H1 (cell line): ENCODE measurements at regions not wholly inside any gene's neighbourhood (a gene's known extent, or its start where the extent isn't known, plus 50 kb on each side); places are given as distances from the start of the nearest gene placed in this dataset.

ENCODE experiments used
- CTCF ChIA-PET: fragments of 300-600 bp; sonication (Branson Sonifier 250); formaldehyde crosslinking; loops from one replicate; lab custom pipeline; 2021; ENCODE audit not compliant: partially characterized antibody; lab: Charles Lee
- POLR2A ChIA-PET: fragments of 300-600 bp; sonication (Branson Sonifier 250); formaldehyde crosslinking; loops from one replicate; lab custom pipeline; 2021; ENCODE audit warnings: inconsistent platforms; ENCODE audit not compliant: partially characterized antibody; lab: Charles Lee
- DNase-seq, 2 experiments: peaks; one replicate each; pipeline versions ENCODE4 v3.0.0 to v3.0.0-alpha.2; 2010 to 2022; ENCODE audit warnings: low spot score in 2 of 2, low read depth in 1 of 2, mixed read lengths in 1 of 2
- FAIRE-seq: peaks from 2 replicates; lab custom pipeline; 2011; peaks lifted over from hg19 to GRCh38; lab: Jason Lieb, UNC
- H2AFZ ChIP-seq: 2 replicates; pipeline ENCODE4 v1.8.1; 2012; ENCODE audit warnings: low read length, inconsistent platforms
- H2AK5ac ChIP-seq: 2 replicates; pipeline ENCODE4 v1.6.1; 2013; ENCODE audit warnings: low read depth, low read length
- H2BK120ac ChIP-seq: replicated peaks from 2 replicates; pipeline ENCODE3; 2013; ENCODE audit warnings: low read depth, low read length, inconsistent platforms
- H2BK12ac ChIP-seq: 2 replicates; pipeline ENCODE4 v1.6.1; 2013; ENCODE audit warnings: low read depth, low read length
- H2BK15ac ChIP-seq: 2 replicates; pipeline ENCODE4 v1.6.1; 2013; ENCODE audit warnings: low read length
- H2BK20ac ChIP-seq: 2 replicates; pipeline ENCODE4 v1.6.1; 2013; ENCODE audit warnings: low read length
- H2BK5ac ChIP-seq: 2 replicates; pipeline ENCODE4 v1.6.1; 2013; ENCODE audit warnings: low read depth, low read length
- H3K14ac ChIP-seq: 2 replicates; pipeline ENCODE4 v1.6.1; 2013; ENCODE audit warnings: inconsistent platforms; ENCODE audit not compliant: insufficient read length
- H3K18ac ChIP-seq: 2 replicates; pipeline ENCODE4 v1.6.1; 2013; ENCODE audit warnings: low read length; ENCODE audit errors: extremely low read depth
- H3K23ac ChIP-seq: 2 replicates; pipeline ENCODE4 v1.6.1; 2013; ENCODE audit warnings: inconsistent platforms; ENCODE audit not compliant: insufficient read length
- H3K23me2 ChIP-seq: 2 replicates; pipeline ENCODE4 v1.6.1; 2013; ENCODE audit warnings: low read depth, low read length
- H3K27ac ChIP-seq: 2 replicates; pipeline ENCODE4 v1.6.1; 2011; ENCODE audit warnings: low read depth, low read length, inconsistent platforms
- H3K27me3 ChIP-seq, 4 experiments: replicated peaks in 1 of 4; 1 replicate in 1 of 4; 2 replicates in 3 of 4; pipeline versions ENCODE4 v1.6.1 to v1.8.1; 2011 to 2013; ENCODE audit warnings: low read length in 3 of 4, mild to moderate bottlenecking in 3 of 4, inconsistent platforms in 2 of 4, mixed read lengths in 2 of 4, moderate library complexity in 1 of 4; ENCODE audit not compliant: control insufficient read depth in 3 of 4, insufficient read depth in 3 of 4; ENCODE audit errors: extremely low read depth in 1 of 4
- H3K36me3 ChIP-seq, 4 experiments: 2 replicates each; pipeline versions ENCODE4 v1.6.1 to v1.8.1; 2011 to 2013; ENCODE audit warnings: mild to moderate bottlenecking in 4 of 4, low read length in 3 of 4, moderate library complexity in 2 of 4, control low read depth in 1 of 4, inconsistent platforms in 1 of 4; ENCODE audit not compliant: insufficient read depth in 4 of 4, control insufficient read depth in 2 of 4
- H3K4ac ChIP-seq: replicated peaks from 2 replicates; pipeline ENCODE3; 2013; ENCODE audit warnings: low read length, low read depth, mixed read lengths, inconsistent platforms; ENCODE audit not compliant: insufficient read length
- H3K4me1 ChIP-seq, 4 experiments: replicated peaks in 1 of 4; 1 replicate in 1 of 4; 2 replicates in 3 of 4; pipeline versions ENCODE4 v1.6.1 to v1.8.1; 2011 to 2013; ENCODE audit warnings: low read length in 3 of 4, inconsistent platforms in 2 of 4, mixed read lengths in 1 of 4; ENCODE audit not compliant: insufficient read depth in 4 of 4, control insufficient read depth in 3 of 4
- H3K4me2 ChIP-seq, 2 experiments: 2 replicates each; pipeline versions ENCODE4 v1.6.1 to v1.8.1; 2011 to 2013; ENCODE audit warnings: low read depth in 2 of 2, low read length in 2 of 2, control low read depth in 1 of 2, inconsistent platforms in 1 of 2, mild to moderate bottlenecking in 1 of 2; ENCODE audit not compliant: insufficient read depth in 1 of 2
- H3K4me3 ChIP-seq, 4 experiments: fragments of 200-600, 300-600 bp in 1 of 4; sonication (generic), shearing (Covaris generic), sonication (Bioruptor Twin) in 1 of 4; 2 replicates each; pipeline versions ENCODE4 v1.5.1 to v1.8.1; 2011 to 2016; ENCODE audit warnings: low read length in 4 of 4, low read depth in 3 of 4, control low read depth in 2 of 4, inconsistent platforms in 2 of 4, mild to moderate bottlenecking in 2 of 4, mixed read lengths in 1 of 4, moderate library complexity in 1 of 4; ENCODE audit not compliant: insufficient read depth in 2 of 4; ENCODE audit errors: extremely low read depth in 1 of 4
- H3K56ac ChIP-seq: replicated peaks from 2 replicates; pipeline ENCODE3; 2013; ENCODE audit warnings: low read depth, mild to moderate bottlenecking, mixed read lengths, low read length, inconsistent platforms; ENCODE audit not compliant: insufficient read length
- H3K79me1 ChIP-seq: 2 replicates; pipeline ENCODE4 v1.6.1; 2013; ENCODE audit warnings: low read depth, low read length, control low read depth
- H3K79me2 ChIP-seq, 2 experiments: 2 replicates each; pipeline versions ENCODE4 v1.6.1 to v1.8.1; 2012 to 2013; ENCODE audit warnings: low read length in 2 of 2, mild to moderate bottlenecking in 2 of 2, inconsistent platforms in 1 of 2; ENCODE audit not compliant: insufficient read depth in 2 of 2, control insufficient read depth in 1 of 2
- H3K9ac ChIP-seq, 4 experiments: replicated peaks in 1 of 4; 1 replicate in 1 of 4; 2 replicates in 3 of 4; pipeline versions ENCODE4 v1.6.1 to v1.8.1; 2011 to 2013; ENCODE audit warnings: low read depth in 3 of 4, low read length in 3 of 4, control low read depth in 2 of 4, mild to moderate bottlenecking in 2 of 4, moderate library complexity in 2 of 4, inconsistent platforms in 1 of 4; ENCODE audit errors: extremely low read depth in 1 of 4
- H3K9me3 ChIP-seq, 2 experiments: 2 replicates each; pipeline versions ENCODE4 v1.6.1 to v1.8.1; 2012 to 2013; ENCODE audit warnings: mild to moderate bottlenecking in 2 of 2, moderate library complexity in 2 of 2, control low read depth in 1 of 2, inconsistent platforms in 1 of 2, low read depth in 1 of 2, low read length in 1 of 2, mixed read lengths in 1 of 2; ENCODE audit not compliant: insufficient read depth in 2 of 2
- H4K20me1 ChIP-seq, 2 experiments: replicated peaks in 1 of 2; 2 replicates each; pipeline versions ENCODE3 to v1.8.1; 2011 to 2013; ENCODE audit warnings: inconsistent platforms in 2 of 2, low read length in 2 of 2, mild to moderate bottlenecking in 1 of 2; ENCODE audit not compliant: insufficient read depth in 2 of 2, control insufficient read depth in 1 of 2
- H4K5ac ChIP-seq: 2 replicates; pipeline ENCODE4 v1.6.1; 2013; ENCODE audit warnings: low read length, low read depth, mixed read lengths, inconsistent platforms; ENCODE audit not compliant: insufficient read length
- H4K8ac ChIP-seq: 2 replicates; pipeline ENCODE4 v1.8.0; 2013; ENCODE audit warnings: mild to moderate bottlenecking, moderate library complexity, low read length, inconsistent platforms; ENCODE audit not compliant: insufficient read depth; ENCODE audit errors: extremely low read depth
- H4K91ac ChIP-seq: replicated peaks from 2 replicates; pipeline ENCODE3; 2013; ENCODE audit warnings: low read length, mixed read lengths, inconsistent platforms; ENCODE audit not compliant: insufficient read length
- CREB1 ChIP-seq: IDR thresholded peaks from 2 replicates; pipeline ENCODE4 v1.6.1; 2012; ENCODE audit warnings: inconsistent platforms
- GTF2F1 ChIP-seq: IDR thresholded peaks from 2 replicates; pipeline ENCODE4 v1.6.1; 2012; ENCODE audit warnings: low read depth, low read length, improper control_type of control experiment, borderline replicate concordance
- HDAC2 ChIP-seq, 2 experiments: fragments of 300-600 bp in 1 of 2; sonication (generic) in 1 of 2; IDR thresholded peaks; 2 replicates each; pipeline ENCODE4 v1.6.1; 2011 to 2012; ENCODE audit warnings: low read depth in 2 of 2, low read length in 2 of 2, mild to moderate bottlenecking in 2 of 2, moderate library complexity in 2 of 2, borderline replicate concordance in 1 of 2, inconsistent platforms in 1 of 2
- SIRT6 ChIP-seq: IDR thresholded peaks from one replicate; pipeline ENCODE4 v1.7.1; 2012; ENCODE audit warnings: low read length, inconsistent platforms
- SP1 ChIP-seq: IDR thresholded peaks from 2 replicates; pipeline ENCODE4 v1.6.1; 2011; ENCODE audit warnings: low read depth, low read length
- SP2 ChIP-seq: IDR thresholded peaks from 2 replicates; pipeline ENCODE4 v1.6.1; 2012; ENCODE audit warnings: mild to moderate bottlenecking, low read length, inconsistent platforms
- TBP ChIP-seq: IDR thresholded peaks from 2 replicates; pipeline ENCODE4 v1.6.1; 2011; ENCODE audit warnings: low read depth, low read length, improper control_type of control experiment
- TCF12 ChIP-seq: IDR thresholded peaks from 2 replicates; pipeline ENCODE4 v1.6.1; 2011; ENCODE audit warnings: low read depth, mild to moderate bottlenecking, low read length
- WGBS, 2 experiments: shearing (Covaris generic) in 1 of 2; methylation state at CpG; one replicate each; pipeline versions ENCODE4 v1.1.6 to v1.1.7; 2013 to 2015; ENCODE audit warnings: low lambda C conversion rate in 2 of 2, mixed read lengths in 2 of 2, inconsistent platforms in 1 of 2, low coverage in 1 of 2, missing lambda C conversion rate in 1 of 2; ENCODE audit not compliant: insufficient replicate concordance in 2 of 2, insufficient coverage in 1 of 2, insufficient read length in 1 of 2; ENCODE audit errors: extremely low coverage in 1 of 2, missing lambda C conversion rate in 1 of 2; 5-methylcytosine and 5-hydroxymethylcytosine counted together

- no peaks in the 10 kb centered on the region; a peak in 1 of 7 replicates for H3K4me1 ChIP-seq
- H4K20me1 ChIP-seq: no peaks in the 10 kb centered on the region
- no peak overlapping the region for H2BK12ac ChIP-seq
- no peak overlapping the region for H3K27ac ChIP-seq
- no peak overlapping the region for H3K4me3 ChIP-seq
- no peak overlapping the region for H4K91ac ChIP-seq
- H3K4ac ChIP-seq: no peak overlapping the region
- H3K27me3 ChIP-seq: no peaks in the 10 kb centered on the region
- H2BK20ac ChIP-seq: no peak overlapping the region
- H3K9ac ChIP-seq: no peak overlapping the region
- 92% methylated on average over 2 of the region's 2 CpGs; no CpG with 5 or more reads in 1 of the 2 experiments for WGBS, 2 experiments
- no peaks in the 10 kb centered on the region for H3K9me3 ChIP-seq
- H3K79me1 ChIP-seq: no peaks in the 10 kb centered on the region
- no peak overlapping the region for H2BK120ac ChIP-seq
- POLR2A ChIA-PET: no interaction called here
- H3K18ac ChIP-seq: no peak overlapping the region
- FAIRE-seq: no peak
- no peaks in the 10 kb centered on the region for H3K23me2 ChIP-seq
- no peaks in the 10 kb centered on the region for H3K36me3 ChIP-seq
- H3K56ac ChIP-seq: no peak overlapping the region
- no peak for DNase-seq
- H3K23ac ChIP-seq: no peak overlapping the region
- CTCF ChIA-PET: interaction anchor here (1.0 to 2.9 kb wide), 2 partner anchors 136 to 138 kb away, joined by 3 to 11 read pairs; no protein-coding TSS in a partner anchor
- no peak overlapping the region for H3K4me2 ChIP-seq
- H2BK5ac ChIP-seq: no peak overlapping the region
- no peak overlapping the region for H4K5ac ChIP-seq
- no peak overlapping the region for H2AFZ ChIP-seq
- H3K14ac ChIP-seq: no peak overlapping the region
- H2AK5ac ChIP-seq: no peak overlapping the region
- no peak overlapping the region for H4K8ac ChIP-seq
- no peak overlapping the region for H2BK15ac ChIP-seq
- H3K79me2 ChIP-seq: no peaks in the 10 kb centered on the region
- TF ChIP-seq SIRT6 (no peak), GTF2F1 (no peak), TCF12 (no peak), CREB1 (no peak), HDAC2 (IDR thresholded peaks at IDR 0.05; ENCODE audit: borderline replicate concordance in 1 of 2, low read depth in 2 of 2, low read length in 2 of 2) (no peak), SP2 (no peak), TBP (no peak), SP1 (no peak)
Measured at GRCh38 chr15:61697796-61698195, 362.5 kb downstream of the VPS13C start.
